GM18519 (cell line): ENCODE measurements at regions not wholly inside any gene's neighbourhood (a gene's known extent, or its start where the extent isn't known, plus 50 kb on each side); places are given as distances from the start of the nearest gene placed in this dataset.

Experiments
- ATAC-seq: cut with Tn5 transposase; IDR thresholded peaks from one replicate; pipeline ENCODE4 v1.9.1; 2021; ENCODE audit warnings: mild to moderate bottlenecking, moderate library complexity; ENCODE audit not compliant: unreplicated experiment, low FRiP score

GRCh38 chr5:148941810-148942209 is 115.4 kb downstream of the ADRB2 start:
- no peak for ATAC-seq

- ATAC-seq: no peak
These were observed 112.9 kb downstream of the SH3TC2 start for GRCh38 chr5:148949841-148950470.

- no peak for ATAC-seq
These were observed 112.4 kb downstream of the SH3TC2 start for GRCh38 chr5:148950471-148950863.

GRCh38 chr5:148950892-148951291 is 112.0 kb downstream of the SH3TC2 start:
- no peak for ATAC-seq

- ATAC-seq: no peak
These were observed 111.2 kb downstream of the SH3TC2 start for GRCh38 chr5:148951612-148952011.

GRCh38 chr5:148952097-148952867 is 110.6 kb downstream of the SH3TC2 start:
- no peak for ATAC-seq

GRCh38 chr5:148953711-148954110 is 109.2 kb downstream of the SH3TC2 start:
- no peak for ATAC-seq
